ENCODE measurements at regions not wholly inside any gene's neighbourhood (a gene's known extent, or its start where the extent isn't known, plus 50 kb on each side); places are given as distances from the start of the nearest gene placed in this dataset.

- DNase-seq (ENCODE audit: low spot score) (no peak), ATAC-seq (no peak)
- H3K4me1 ChIP-seq (ENCODE audit: insufficient read depth) = no peaks in the 10 kb centered on the region
- no peak overlapping the region for H3K27ac ChIP-seq (ENCODE audit: low read depth)
- TF ChIP-seq, protein P1, sequence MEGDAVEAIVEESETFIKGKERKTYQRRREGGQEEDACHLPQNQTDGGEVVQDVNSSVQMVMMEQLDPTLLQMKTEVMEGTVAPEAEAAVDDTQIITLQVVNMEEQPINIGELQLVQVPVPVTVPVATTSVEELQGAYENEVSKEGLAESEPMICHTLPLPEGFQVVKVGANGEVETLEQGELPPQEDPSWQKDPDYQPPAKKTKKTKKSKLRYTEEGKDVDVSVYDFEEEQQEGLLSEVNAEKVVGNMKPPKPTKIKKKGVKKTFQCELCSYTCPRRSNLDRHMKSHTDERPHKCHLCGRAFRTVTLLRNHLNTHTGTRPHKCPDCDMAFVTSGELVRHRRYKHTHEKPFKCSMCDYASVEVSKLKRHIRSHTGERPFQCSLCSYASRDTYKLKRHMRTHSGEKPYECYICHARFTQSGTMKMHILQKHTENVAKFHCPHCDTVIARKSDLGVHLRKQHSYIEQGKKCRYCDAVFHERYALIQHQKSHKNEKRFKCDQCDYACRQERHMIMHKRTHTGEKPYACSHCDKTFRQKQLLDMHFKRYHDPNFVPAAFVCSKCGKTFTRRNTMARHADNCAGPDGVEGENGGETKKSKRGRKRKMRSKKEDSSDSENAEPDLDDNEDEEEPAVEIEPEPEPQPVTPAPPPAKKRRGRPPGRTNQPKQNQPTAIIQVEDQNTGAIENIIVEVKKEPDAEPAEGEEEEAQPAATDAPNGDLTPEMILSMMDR (conservative IDR thresholded peaks at IDR 0.05; ENCODE audit: low read depth in 2 of 2) = no peak
- no peak for TF ChIP-seq EZH2 (IDR thresholded peaks at IDR 0.05; ENCODE audit: low read depth, unreplicated experiment)
- no peak for TF ChIP-seq STAT1 (IDR thresholded peaks at IDR 0.05; ENCODE audit: unreplicated experiment)
- no peak for TF ChIP-seq POLR2AphosphoS5 (IDR thresholded peaks at IDR 0.05; ENCODE audit: low read depth)
- no peak for TF ChIP-seq ZNF114 (CRISPR knock-in tag; IDR thresholded peaks at IDR 0.05)
- TF ChIP-seq, protein P2, sequence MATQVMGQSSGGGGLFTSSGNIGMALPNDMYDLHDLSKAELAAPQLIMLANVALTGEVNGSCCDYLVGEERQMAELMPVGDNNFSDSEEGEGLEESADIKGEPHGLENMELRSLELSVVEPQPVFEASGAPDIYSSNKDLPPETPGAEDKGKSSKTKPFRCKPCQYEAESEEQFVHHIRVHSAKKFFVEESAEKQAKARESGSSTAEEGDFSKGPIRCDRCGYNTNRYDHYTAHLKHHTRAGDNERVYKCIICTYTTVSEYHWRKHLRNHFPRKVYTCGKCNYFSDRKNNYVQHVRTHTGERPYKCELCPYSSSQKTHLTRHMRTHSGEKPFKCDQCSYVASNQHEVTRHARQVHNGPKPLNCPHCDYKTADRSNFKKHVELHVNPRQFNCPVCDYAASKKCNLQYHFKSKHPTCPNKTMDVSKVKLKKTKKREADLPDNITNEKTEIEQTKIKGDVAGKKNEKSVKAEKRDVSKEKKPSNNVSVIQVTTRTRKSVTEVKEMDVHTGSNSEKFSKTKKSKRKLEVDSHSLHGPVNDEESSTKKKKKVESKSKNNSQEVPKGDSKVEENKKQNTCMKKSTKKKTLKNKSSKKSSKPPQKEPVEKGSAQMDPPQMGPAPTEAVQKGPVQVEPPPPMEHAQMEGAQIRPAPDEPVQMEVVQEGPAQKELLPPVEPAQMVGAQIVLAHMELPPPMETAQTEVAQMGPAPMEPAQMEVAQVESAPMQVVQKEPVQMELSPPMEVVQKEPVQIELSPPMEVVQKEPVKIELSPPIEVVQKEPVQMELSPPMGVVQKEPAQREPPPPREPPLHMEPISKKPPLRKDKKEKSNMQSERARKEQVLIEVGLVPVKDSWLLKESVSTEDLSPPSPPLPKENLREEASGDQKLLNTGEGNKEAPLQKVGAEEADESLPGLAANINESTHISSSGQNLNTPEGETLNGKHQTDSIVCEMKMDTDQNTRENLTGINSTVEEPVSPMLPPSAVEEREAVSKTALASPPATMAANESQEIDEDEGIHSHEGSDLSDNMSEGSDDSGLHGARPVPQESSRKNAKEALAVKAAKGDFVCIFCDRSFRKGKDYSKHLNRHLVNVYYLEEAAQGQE (IDR thresholded peaks at IDR 0.05; ENCODE audit: unreplicated experiment) = no peak
- TF ChIP-seq, protein P3, sequence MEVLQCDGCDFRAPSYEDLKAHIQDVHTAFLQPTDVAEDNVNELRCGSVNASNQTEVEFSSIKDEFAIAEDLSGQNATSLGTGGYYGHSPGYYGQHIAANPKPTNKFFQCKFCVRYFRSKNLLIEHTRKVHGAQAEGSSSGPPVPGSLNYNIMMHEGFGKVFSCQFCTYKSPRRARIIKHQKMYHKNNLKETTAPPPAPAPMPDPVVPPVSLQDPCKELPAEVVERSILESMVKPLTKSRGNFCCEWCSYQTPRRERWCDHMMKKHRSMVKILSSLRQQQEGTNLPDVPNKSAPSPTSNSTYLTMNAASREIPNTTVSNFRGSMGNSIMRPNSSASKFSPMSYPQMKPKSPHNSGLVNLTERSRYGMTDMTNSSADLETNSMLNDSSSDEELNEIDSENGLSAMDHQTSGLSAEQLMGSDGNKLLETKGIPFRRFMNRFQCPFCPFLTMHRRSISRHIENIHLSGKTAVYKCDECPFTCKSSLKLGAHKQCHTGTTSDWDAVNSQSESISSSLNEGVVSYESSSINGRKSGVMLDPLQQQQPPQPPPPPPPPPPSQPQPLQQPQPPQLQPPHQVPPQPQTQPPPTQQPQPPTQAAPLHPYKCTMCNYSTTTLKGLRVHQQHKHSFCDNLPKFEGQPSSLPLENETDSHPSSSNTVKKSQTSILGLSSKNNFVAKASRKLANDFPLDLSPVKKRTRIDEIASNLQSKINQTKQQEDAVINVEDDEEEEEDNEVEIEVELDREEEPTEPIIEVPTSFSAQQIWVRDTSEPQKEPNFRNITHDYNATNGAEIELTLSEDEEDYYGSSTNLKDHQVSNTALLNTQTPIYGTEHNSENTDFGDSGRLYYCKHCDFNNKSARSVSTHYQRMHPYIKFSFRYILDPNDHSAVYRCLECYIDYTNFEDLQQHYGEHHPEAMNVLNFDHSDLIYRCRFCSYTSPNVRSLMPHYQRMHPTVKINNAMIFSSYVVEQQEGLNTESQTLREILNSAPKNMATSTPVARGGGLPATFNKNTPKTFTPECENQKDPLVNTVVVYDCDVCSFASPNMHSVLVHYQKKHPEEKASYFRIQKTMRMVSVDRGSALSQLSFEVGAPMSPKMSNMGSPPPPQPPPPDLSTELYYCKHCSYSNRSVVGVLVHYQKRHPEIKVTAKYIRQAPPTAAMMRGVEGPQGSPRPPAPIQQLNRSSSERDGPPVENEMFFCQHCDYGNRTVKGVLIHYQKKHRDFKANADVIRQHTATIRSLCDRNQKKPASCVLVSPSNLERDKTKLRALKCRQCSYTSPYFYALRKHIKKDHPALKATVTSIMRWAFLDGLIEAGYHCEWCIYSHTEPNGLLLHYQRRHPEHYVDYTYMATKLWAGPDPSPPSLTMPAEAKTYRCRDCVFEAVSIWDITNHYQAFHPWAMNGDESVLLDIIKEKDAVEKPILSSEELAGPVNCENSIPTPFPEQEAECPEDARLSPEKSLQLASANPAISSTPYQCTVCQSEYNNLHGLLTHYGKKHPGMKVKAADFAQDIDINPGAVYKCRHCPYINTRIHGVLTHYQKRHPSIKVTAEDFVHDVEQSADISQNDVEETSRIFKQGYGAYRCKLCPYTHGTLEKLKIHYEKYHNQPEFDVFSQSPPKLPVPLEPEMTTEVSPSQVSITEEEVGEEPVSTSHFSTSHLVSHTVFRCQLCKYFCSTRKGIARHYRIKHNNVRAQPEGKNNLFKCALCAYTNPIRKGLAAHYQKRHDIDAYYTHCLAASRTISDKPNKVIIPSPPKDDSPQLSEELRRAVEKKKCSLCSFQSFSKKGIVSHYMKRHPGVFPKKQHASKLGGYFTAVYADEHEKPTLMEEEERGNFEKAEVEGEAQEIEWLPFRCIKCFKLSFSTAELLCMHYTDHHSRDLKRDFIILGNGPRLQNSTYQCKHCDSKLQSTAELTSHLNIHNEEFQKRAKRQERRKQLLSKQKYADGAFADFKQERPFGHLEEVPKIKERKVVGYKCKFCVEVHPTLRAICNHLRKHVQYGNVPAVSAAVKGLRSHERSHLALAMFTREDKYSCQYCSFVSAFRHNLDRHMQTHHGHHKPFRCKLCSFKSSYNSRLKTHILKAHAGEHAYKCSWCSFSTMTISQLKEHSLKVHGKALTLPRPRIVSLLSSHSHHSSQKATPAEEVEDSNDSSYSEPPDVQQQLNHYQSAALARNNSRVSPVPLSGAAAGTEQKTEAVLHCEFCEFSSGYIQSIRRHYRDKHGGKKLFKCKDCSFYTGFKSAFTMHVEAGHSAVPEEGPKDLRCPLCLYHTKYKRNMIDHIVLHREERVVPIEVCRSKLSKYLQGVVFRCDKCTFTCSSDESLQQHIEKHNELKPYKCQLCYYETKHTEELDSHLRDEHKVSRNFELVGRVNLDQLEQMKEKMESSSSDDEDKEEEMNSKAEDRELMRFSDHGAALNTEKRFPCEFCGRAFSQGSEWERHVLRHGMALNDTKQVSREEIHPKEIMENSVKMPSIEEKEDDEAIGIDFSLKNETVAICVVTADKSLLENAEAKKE (CRISPR knock-in tag; IDR thresholded peaks at IDR 0.05) = no peak
- TF ChIP-seq, protein P4, sequence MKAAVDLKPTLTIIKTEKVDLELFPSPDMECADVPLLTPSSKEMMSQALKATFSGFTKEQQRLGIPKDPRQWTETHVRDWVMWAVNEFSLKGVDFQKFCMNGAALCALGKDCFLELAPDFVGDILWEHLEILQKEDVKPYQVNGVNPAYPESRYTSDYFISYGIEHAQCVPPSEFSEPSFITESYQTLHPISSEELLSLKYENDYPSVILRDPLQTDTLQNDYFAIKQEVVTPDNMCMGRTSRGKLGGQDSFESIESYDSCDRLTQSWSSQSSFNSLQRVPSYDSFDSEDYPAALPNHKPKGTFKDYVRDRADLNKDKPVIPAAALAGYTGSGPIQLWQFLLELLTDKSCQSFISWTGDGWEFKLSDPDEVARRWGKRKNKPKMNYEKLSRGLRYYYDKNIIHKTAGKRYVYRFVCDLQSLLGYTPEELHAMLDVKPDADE (IDR thresholded peaks at IDR 0.05) = no peak
- TF ChIP-seq EZH2phosphoT487 (IDR thresholded peaks at IDR 0.05; ENCODE audit: unreplicated experiment) = no peak
- TF ChIP-seq NANOG (IDR thresholded peaks at IDR 0.05; ENCODE audit: borderline replicate concordance) = no peak
- no peak for TF ChIP-seq CREB1 (CRISPR knock-in tag; IDR thresholded peaks at IDR 0.05; ENCODE audit: low read depth)
- TF ChIP-seq ZNF331 (CRISPR knock-in tag; IDR thresholded peaks at IDR 0.05; ENCODE audit: low read depth) = no peak
- no peaks in the 10 kb centered on the region for H4K20me1 ChIP-seq (replicated peaks; ENCODE audit: insufficient read depth)
- H3K9me3 Mint-ChIP-seq = peaks cover 98% of the 10 kb centered on the region
- no peaks in the 10 kb centered on the region for H3K79me2 ChIP-seq (replicated peaks; ENCODE audit: insufficient read depth)
- no peak overlapping the region for H3K27ac Mint-ChIP-seq
- no peak overlapping the region for H3K4me3 ChIP-seq
- no peaks in the 10 kb centered on the region for H3K9me2 ChIP-seq (ENCODE audit: insufficient read depth)
- no peaks in the 10 kb centered on the region for H3K4me1 Mint-ChIP-seq
- H3F3A ChIP-seq (replicated peaks; ENCODE audit: low read depth) = no peaks in the 10 kb centered on the region
- H3K36me3 Mint-ChIP-seq (ENCODE audit: low read depth) = peaks cover 48% of the 10 kb centered on the region
- peaks cover 9% of the 10 kb centered on the region for H3K27me3 Mint-ChIP-seq (ENCODE audit: insufficient read depth, low read depth, poor library complexity)
- no peaks in the 10 kb centered on the region for H3K27me3 ChIP-seq (ENCODE audit: insufficient read depth)
- no peak overlapping the region for H2AFZ ChIP-seq
- H3K4me2 ChIP-seq = no peak overlapping the region
- H3K4me3 Mint-ChIP-seq = no peak overlapping the region
- 0 out of 2 replicates have a peak, but pooled peaks cover 2% of the 10 kb centered on the region for H3K36me3 ChIP-seq (ENCODE audit: insufficient read depth)
These were observed 519.9 kb downstream of the TBC1D22A start for GRCh38 chr22:47282366-47282765.

Measured in GM23338 (cell line).